Brain microvascular endothelial cell (primary cell): ENCODE measurements at regions not wholly inside any gene's neighbourhood (a gene's known extent, or its start where the extent isn't known, plus 50 kb on each side); places are given as distances from the start of the nearest gene placed in this dataset.

ENCODE experiments used
- DNase-seq: peaks from one replicate; pipeline ENCODE4 v3.0.0-alpha.2; 2020
- H3K27ac ChIP-seq: fragments of 250-450 bp; sonication (Bioruptor Pico); 2 replicates; pipeline ENCODE4 v1.5.1; 2020; ENCODE audit warnings: mild to moderate bottlenecking, moderate library complexity
- H3K27me3 ChIP-seq: fragments of 250-450 bp; sonication (Bioruptor Pico); replicated peaks from 2 replicates; pipeline ENCODE4 v1.5.1; 2020; ENCODE audit warnings: mild to moderate bottlenecking
- H3K36me3 ChIP-seq: fragments of 250-450 bp; sonication (Bioruptor Pico); replicated peaks from 2 replicates; pipeline ENCODE4 v1.5.1; 2020; ENCODE audit warnings: mild to moderate bottlenecking
- H3K4me3 ChIP-seq: 2 replicates; pipeline ENCODE4 v1.5.1; 2011; ENCODE audit warnings: low read depth, mild to moderate bottlenecking, control low read depth, low read length, moderate library complexity
- CTCF ChIP-seq: IDR thresholded peaks from 2 replicates; pipeline ENCODE4 v1.5.1; 2011; ENCODE audit warnings: low read depth, mild to moderate bottlenecking, moderate library complexity, low read length, control low read depth, inconsistent platforms; ENCODE audit errors: missing control alignments
- in situ Hi-C: cut with HindIII; loops from 2 replicates; pipeline ENCODE4 v1.10.0; 2017; ENCODE audit warnings: low sequenced_read_pairs, low pct_ligation_motif_present

- H3K4me3 ChIP-seq: no peak overlapping the region
- in situ Hi-C loops: no loop called here
- TF ChIP-seq CTCF: no peak
- no peak for DNase-seq
- H3K27me3 ChIP-seq: no peaks in the 10 kb centered on the region
- H3K36me3 ChIP-seq: no peaks in the 10 kb centered on the region
- no peak overlapping the region for H3K27ac ChIP-seq
Measured at GRCh38 chrX:51407520-51408409, 75.1 kb downstream of the NUDT10 start.

- no peak for DNase-seq
- in situ Hi-C loops: no loop called here
- Histone ChIP-seq H3K27ac (no peak overlapping the region), H3K27me3 (no peaks in the 10 kb centered on the region), H3K4me3 (no peak overlapping the region), H3K36me3 (no peaks in the 10 kb centered on the region)
- no peak for TF ChIP-seq CTCF
Measured at GRCh38 chrX:51406688-51407519, 74.3 kb downstream of the NUDT10 start.

GRCh38 chrX:51404445-51404844 is 71.8 kb downstream of the NUDT10 start:
- no peak for DNase-seq
- in situ Hi-C loops: no loop called here
- H3K4me3 ChIP-seq: no peak overlapping the region

GRCh38 chrX:51395810-51396728 is 63.4 kb downstream of the NUDT10 start:
- Histone ChIP-seq H3K27ac (no peak overlapping the region), H3K4me3 (peak overlapping the region; percentile 43), H3K27me3 (no peaks in the 10 kb centered on the region), H3K36me3 (no peaks in the 10 kb centered on the region)
- in situ Hi-C loops: no loop called here
- TF ChIP-seq CTCF: peak; percentile 24
- DNase-seq: no peak

More at GRCh38 chrX:51404445-51404844, 71.8 kb downstream of the NUDT10 start:
- no peaks in the 10 kb centered on the region for H3K27me3 ChIP-seq
- H3K36me3 ChIP-seq: no peaks in the 10 kb centered on the region
- TF ChIP-seq CTCF: no peak
- H3K27ac ChIP-seq: no peak overlapping the region

- Histone ChIP-seq H3K4me3 (no peak overlapping the region), H3K27me3 (no peaks in the 10 kb centered on the region), H3K36me3 (no peaks in the 10 kb centered on the region), H3K27ac (no peak overlapping the region)
- in situ Hi-C loops: no loop called here
- no peak for TF ChIP-seq CTCF
- no peak for DNase-seq
Measured at GRCh38 chrX:51395480-51395809, 62.8 kb downstream of the NUDT10 start.
